NCI-H2196 treated with DMSO at 0.1 percent for 48 hours (cell line): ENCODE measurements at regions not wholly inside any gene's neighbourhood (a gene's known extent, or its start where the extent isn't known, plus 50 kb on each side); places are given as distances from the start of the nearest gene placed in this dataset.
"Not testable (repeated sequence)": the region's sequence is repeated elsewhere in the genome, so short reads cannot be mapped to it uniquely, and the experiment has no call there.

Source experiments
- DNase-seq: peaks from one replicate; lab custom pipeline; 2025; ENCODE audit not compliant: unreplicated experiment; lab: John Stamatoyannopoulos, UW

DNA sequence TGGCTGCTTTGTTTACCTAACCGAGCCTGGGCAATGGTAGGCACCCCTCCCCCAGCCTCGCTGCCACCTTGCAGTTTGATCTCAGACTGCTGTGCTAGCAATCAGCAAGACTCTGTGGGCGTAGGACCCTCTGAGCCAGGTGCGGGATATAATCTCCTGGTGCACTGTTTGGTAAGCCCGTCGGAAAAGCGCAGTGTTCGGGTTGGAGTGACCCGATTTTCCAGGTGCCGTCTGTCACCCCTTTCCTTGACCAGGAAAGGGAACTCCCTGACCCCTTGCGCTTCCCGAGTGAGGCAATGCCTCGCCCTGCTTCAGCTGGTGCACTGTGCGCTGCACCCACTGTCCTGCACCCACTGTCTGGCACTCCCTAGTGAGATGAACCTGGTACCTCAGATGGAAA, 482.2 kb upstream of the SMC2 start:
- not testable (repeated sequence) for DNase-seq

GRCh38 chr9:103615994-103616393, 478.1 kb upstream of the SMC2 start:
- no peak for DNase-seq

GRCh38 chr9:103617046-103617445, 477.1 kb upstream of the SMC2 start:
- DNase-seq, result no peak

DNA sequence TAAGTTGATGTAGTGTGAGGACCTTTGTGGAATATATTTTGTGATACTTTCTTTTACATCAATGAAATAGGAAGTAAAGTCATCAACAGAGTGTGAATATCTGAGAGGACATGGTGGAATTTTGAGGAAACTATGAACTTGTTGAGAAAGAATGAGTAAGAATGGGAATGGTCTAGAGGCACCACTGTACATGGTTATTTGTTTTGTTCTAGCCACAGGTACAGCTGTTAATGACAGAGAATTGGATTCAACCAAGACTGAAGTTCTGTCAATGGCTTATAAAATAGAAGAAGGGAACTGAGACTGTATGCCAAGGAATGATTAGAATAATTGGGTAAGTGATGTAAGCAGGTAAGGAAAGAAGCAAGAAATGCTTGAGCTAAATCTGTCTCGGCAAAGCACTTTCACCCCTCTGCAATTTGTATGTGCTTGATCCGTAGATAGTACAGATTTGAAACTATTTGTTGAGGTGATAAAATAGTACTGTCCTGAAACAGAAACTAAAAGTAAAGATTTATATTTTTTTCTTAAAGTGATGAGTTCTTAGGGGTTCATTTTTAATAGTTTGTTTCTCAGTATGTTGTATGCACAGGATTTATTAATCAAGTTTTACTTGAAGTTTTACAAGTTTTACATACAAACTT, 468.8 kb upstream of the SMC2 start:
- DNase-seq, result no peak

DNA sequence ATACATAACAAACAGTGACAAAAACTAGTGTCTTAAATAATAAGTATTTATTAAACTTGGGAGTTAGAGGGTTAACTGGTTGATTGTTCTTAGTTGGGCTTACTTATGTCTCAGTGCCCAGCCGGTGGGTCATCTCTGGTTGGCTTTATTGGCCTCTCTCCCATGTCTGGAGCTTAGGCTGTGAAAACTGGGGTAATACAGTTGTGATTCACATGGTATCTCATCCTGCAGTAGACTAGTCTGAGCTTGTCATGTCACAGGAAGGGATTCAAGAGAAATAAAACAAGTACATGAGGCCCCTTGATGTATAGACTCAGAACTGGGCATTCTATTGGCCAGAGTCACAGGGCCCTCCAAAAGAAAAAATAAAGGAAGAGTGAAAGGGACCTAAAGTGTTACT, 466.4 kb upstream of the SMC2 start:
- no peak for DNase-seq

DNA sequence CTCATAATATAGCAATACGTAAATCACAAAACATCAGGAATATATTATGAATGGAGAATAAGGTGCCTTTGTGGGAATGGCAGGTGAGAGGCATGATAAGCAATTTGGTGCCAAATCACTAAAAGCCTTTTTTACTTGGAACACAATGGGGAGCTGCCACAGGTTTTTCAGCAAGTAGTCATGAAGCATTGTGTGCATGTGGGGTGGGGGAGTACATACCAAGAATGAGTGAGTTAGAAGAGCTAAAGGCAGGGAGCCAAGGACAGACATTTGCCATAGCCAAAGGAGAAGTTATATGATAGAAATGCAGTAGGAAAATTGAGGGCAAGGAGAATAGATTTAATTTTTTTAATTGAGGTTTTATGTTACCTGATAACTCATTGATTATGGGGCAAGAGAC, 445.0 kb upstream of the SMC2 start:
- no peak for DNase-seq

DNA sequence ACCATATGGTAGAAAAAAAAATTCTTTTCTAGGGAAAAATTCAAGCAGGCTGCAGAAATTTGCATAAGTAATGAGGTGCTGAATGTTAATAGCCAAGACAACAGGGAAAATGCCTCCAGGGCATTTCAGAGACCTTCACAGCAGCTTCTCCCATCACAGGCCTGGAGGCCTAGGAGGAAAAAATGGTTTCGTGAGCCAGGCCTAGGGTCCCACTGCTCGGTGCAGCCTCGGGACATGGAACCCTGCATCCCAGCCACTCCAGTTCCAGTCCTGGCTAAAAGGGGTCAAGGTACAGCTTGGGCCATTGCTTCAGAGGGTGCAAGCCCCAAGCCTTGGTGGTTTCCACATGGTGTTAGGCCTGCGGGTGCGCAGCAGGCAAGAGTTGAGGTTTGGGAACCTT, 436.0 kb upstream of the SMC2 start:
- DNase-seq, result no peak

DNA sequence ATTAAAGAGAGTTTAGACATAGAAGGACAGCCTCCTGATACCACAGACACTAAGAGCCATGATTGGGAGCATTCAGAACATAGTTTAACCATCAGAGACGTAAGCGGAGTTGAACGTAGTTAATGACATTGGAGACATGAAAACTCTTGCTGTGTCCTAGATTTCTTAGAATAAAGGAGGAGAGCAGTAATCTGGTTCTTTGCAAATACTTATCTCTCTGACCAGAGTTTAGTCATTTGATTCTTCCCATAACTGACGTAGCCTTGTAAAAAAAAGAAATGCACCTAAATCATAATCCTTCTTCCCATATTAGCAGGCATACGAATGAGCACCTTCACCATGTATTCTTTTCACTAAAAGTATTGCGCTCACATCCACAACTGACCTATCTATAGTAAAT, 433.3 kb upstream of the SMC2 start:
- DNase-seq, result no peak

DNA sequence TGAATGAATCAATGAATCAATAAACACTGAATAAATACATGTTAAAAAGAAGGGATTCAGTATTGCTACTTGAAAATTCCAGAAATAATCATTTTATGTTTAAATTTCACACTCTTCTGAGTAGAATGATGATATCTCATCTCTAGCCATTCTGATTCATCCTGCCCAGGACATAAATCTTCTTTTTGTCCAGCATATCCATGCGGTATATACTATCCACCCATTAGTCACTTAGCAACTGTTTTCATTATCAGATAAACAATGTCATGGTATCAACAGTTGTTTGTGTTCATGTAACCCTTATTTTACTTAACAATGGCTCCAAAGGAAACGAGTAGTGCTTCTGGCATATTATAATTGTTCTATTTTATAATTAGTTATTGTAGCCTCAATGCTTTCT, 432.4 kb upstream of the SMC2 start:
- no peak for DNase-seq

GRCh38 chr9:103669296-103669695, 424.8 kb upstream of the SMC2 start:
- no peak for DNase-seq

DNA sequence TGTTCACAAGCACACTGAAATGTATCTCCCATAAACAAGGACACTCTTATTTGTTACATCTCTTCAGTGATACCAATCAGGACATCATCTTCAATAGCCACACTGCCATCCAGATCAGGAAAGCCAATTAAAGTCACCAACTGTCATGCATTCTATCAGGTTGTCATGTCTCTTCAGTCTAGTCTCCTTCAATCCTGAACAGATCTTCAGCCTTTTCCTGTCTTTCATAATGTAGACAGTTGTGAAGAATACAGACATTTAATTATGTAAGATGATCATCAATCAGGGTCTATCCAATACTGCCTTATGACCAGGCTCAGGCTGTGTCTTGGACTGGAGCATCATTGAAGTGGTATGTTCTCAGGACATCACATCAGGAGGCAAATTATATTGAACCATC, 419.8 kb upstream of the SMC2 start:
- no peak for DNase-seq

DNA sequence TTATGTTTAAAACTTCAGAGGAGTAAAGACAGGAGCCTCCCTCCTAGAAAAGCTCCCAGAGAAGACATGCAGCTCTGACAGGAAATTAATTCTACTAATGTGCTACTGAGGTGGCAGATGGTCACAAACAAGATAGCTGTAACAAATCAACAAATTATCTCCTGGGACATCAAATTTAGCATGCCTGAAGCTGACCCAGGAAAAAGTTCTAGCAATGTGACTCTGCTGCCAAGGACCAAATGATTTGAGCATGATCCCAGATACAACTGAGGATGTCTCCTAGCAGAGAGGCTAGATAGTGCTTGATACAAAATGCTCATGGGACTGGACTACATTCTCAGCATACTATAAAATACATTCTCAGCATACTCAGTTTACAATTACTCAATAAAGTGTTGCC, 413.5 kb upstream of the SMC2 start:
- DNase-seq, result no peak

DNA sequence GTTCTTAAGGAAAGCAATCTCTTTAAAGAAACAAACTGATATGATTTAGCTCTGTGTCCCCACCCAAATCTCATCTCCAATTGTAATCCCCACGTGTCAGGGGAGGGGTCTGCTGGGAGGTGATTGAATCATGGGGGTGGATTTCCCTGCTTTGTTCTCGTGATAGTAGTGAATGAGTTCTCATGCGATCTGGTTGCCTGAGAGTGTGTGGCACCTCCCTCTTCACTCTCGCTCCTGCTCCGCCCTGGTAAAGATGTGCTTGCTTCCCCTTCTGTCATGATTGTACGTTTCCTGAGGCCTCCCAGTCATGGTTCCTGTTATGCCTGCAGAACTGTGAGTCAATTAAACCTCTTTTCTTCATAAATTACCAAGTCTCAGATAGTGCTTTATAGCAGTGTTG, 412.7 kb upstream of the SMC2 start:
- DNase-seq, result no peak

DNA sequence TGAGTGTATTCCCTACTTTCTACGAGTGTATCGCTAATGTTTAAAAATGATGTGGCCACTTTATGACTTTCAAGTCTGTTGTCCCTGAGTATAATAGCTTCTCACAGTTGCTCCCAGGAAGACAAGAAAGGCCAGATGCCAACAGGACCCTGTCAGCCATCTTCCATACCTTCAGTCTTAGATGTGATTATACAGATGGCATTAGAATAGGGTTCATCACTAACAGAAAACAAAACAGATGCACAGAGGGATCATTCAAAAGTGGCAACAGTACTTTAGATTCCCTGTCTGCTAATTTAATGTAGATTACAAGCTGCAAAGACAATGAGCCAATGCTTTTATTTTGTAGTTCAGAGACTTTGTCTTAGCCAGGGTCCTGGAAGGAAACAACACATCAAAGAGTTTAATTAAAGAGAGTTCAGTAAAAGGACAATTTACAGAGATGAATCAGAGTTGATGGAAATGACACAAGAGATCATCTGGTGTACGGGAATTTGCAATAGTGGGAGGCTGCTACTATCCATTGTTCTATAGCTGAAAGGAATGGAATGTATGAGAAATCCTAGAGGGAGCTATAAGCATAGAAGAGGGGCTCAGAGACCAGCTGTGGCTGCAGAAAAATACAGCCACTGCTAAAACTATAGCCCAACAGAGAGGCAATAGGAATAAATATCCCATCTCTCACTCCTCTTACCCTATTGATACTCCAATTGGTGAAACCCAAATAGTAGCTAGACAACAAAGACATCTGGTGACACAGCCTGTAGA, 393.7 kb upstream of the SMC2 start:
- DNase-seq, result no peak

DNA sequence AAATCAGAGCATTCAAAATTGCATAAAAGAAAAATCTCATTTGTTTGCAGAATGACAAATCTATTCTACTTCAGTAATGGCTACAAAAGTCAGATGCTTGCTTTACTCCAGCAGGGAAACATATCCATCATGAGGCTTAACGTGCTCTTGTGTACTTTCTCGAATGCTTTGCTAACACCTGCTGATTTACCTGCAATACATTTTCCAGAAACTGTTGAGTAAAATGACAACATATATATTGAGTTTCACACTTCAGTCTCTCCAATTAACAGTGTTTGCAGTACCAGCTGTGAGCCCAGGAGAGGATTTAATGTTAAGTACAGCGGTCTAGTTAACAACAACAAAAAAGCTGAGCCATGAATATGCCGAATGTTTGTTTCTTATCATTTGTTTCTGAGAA, 391.5 kb upstream of the SMC2 start:
- DNase-seq, result peak; percentile 42

GRCh38 chr9:103707181-103707580, 386.9 kb upstream of the SMC2 start:
- DNase-seq, result no peak

DNA sequence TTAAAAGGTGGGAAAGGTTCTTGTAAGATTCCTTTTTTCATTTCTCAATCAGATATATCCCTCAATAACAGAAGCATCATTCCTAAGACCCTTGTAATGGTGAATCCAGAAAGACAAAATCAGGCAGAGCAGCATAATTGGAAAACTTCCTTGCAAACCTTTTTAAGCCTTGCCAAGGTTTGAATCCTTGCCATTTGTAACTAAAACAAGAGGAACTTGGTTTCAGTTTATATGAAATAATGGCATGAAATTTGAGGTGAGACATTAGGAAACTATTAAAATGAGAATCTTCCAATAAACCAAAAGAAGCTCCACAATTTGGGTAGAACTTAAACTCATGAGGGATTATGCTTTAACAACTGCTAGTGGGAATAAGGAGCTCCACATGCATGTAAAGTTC, 384.7 kb upstream of the SMC2 start:
- no peak for DNase-seq

DNA sequence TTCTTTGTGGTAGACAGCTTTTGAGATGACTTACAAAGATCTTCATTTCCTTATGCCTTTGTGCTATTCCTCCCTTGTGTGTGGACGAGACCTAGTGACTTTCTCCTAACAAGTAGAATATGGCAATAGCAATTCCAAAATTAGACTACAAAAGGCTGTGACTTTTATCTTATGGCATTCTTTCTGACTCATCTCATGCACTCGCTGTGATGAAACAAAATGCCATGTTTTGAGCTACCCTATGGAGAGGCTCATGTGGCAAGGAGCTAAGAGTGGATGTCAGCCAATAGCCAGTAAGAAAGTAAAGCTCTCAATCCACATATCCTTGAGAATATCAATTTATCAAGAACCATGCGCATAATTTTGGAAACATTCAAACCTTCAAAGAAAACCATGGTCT, 380.5 kb upstream of the SMC2 start:
- DNase-seq, result no peak

DNA sequence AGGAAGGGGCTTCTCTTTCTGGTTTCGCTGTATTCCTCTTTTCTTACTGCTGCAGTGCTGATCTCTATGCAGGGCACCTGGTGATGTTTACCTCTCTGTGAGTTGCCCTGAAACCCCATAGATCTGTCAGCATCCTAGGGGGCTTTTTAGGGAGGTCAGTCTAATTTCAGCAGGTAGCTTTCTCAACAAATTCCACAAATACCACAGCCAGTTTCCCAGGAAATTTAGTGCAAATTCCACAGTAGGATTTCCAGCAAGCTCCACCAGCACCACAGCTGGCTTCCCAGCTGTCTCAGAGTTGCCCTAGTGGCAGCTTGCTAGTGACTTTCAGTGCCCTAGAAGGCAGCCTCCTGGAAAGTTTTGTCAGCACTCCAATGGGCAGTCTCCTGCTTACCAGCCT, 379.1 kb upstream of the SMC2 start:
- DNase-seq, result no peak

DNA sequence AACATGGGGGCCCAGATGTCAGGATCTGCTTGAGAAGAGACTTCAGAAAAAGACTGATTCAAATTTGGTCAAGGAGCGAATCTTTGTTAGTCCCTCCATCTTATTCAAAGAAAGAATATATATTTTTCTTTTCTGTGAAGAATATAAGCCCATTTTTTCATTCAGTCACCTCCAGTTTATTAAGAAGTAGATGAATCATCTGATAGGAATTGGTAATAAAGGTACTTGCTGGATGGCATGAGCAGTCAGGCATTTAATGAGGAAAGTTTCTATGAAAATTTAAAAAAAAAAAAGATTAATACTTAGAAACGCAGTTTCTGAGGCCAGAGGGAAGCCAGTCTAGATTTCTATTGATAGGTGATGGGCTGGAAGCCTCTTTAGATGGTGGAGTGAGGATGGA, 373.1 kb upstream of the SMC2 start:
- no peak for DNase-seq

DNA sequence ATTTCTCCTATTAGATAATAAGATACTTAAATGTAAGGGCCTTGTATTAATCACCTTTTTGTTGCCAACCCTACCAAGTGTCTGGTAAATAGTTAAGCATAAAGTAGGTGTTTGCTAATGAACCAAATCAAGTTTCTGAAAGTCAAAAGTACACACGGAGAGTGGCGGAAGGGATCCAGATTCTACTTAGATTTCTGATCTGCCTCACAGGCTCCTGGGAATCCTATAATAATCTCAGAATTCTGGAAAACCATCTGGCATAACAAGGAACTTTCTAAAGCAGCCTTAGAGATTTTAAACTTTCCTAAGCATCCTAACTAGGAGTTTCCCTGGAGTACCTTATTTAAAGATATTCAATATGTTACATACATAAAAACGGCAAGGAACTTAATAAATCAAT, 363.2 kb upstream of the SMC2 start:
- no peak for DNase-seq

DNA sequence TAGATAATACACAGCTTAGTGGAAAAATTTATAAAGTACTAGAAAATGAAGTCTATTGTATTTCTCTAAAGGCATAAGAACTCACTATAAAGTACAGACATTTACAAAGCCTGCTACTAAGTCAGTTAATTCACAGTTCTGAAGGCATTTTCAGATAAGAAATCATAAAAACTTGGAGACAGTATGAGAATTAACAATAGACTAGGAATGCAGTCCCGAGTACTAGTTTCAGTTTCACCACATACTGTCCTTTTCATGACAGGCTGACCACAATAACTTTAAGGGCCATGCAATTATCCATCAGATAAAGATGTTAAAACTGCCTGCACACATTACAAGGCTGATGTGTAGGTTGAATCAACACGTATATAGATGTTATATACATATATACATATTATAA, 362.6 kb upstream of the SMC2 start:
- no peak for DNase-seq

DNA sequence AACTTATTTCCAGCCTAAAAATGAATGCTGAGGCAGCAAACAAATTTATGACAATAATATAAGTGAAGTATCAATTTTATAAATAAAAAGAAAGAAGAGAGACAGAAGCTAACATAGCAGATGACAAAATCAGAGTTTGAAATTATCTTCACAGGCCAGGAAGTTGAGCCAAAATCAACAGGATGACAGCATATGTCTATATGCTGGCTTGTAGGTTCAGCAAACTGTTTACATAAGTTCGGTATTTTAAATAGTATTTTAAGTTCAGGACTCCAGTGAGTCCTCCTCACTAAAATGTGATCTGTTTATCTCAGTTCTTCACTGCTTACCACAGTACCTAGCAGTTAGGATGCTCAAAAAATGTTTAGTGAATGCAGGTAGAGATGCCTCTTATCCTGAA, 359.6 kb upstream of the SMC2 start:
- no peak for DNase-seq
